GM12873 (cell line): ENCODE measurements at regions not wholly inside any gene's neighbourhood (a gene's known extent, or its start where the extent isn't known, plus 50 kb on each side); places are given as distances from the start of the nearest gene placed in this dataset.

Experiments
- CTCF ChIP-seq: IDR thresholded peaks from 2 replicates; pipeline ENCODE4 v1.5.1; 2012; ENCODE audit warnings: low read depth, mild to moderate bottlenecking, moderate library complexity, low read length, control low read depth; ENCODE audit not compliant: insufficient read depth; ENCODE audit errors: missing control alignments

GRCh38 chr9:11431490-11431889, 818.7 kb upstream of the PTPRD start:
- no peak for TF ChIP-seq CTCF

- no peak for TF ChIP-seq CTCF
These were observed 819.6 kb upstream of the PTPRD start for GRCh38 chr9:11432361-11432760.

GRCh38 chr9:11443631-11444030, 830.8 kb upstream of the PTPRD start:
- TF ChIP-seq CTCF: no peak

GRCh38 chr9:11457825-11458790, 845.3 kb upstream of the PTPRD start:
- no peak for TF ChIP-seq CTCF

GRCh38 chr9:11469745-11470144, 856.9 kb upstream of the PTPRD start:
- TF ChIP-seq CTCF: no peak

GRCh38 chr9:11471321-11471720, 858.5 kb upstream of the PTPRD start:
- TF ChIP-seq CTCF: no peak

- TF ChIP-seq CTCF: no peak
These were observed 888.0 kb upstream of the PTPRD start for GRCh38 chr9:11500780-11501179.
